A549 (cell line): ENCODE measurements at regions not wholly inside any gene's neighbourhood (a gene's known extent, or its start where the extent isn't known, plus 50 kb on each side); places are given as distances from the start of the nearest gene placed in this dataset.

Experiments used
- ATAC-seq, 2 experiments: fragments of 200-7000 bp in 1 of 2; fragments of >200 bp in 1 of 2; cut with Nextera tagmentation in 1 of 2; cut with Tn5 transposase in 1 of 2; 3 replicates each; pipeline versions ENCODE4 v1.8.0 to v1.9.1; 2018 to 2020; ENCODE audit warnings: mild to moderate bottlenecking in 1 of 2, moderate library complexity in 1 of 2
- CTCF ChIA-PET: fragments of 300-600 bp; sonication (Branson Sonifier 250); formaldehyde crosslinking; extraction: SDS; loops from one replicate; lab custom pipeline; 2021; ENCODE audit warnings: antibody characterized with exemption, inconsistent platforms; lab: Yijun Ruan, JAX
- POLR2A ChIA-PET: fragments of 350-600 bp; formaldehyde crosslinking; extraction: SDS; loops from one replicate; lab custom pipeline; 2021; ENCODE audit warnings: antibody characterized with exemption, inconsistent platforms; lab: Yijun Ruan, JAX
- DNase-seq, 2 experiments: peaks; one replicate each; pipeline versions ENCODE4 v3.0.0 to v3.0.0-alpha.2; 2011 to 2016; ENCODE audit warnings: low read depth in 1 of 2, low spot score in 1 of 2
- FAIRE-seq: peaks from 2 replicates; lab custom pipeline; 2011; peaks lifted over from hg19 to GRCh38; lab: Jason Lieb, UNC
- H3K27ac ChIP-seq, 2 experiments: fragments of >200 bp; sonication (Bioruptor Twin); formaldehyde crosslinking; 3 replicates each; pipeline ENCODE4 v1.5.1; 2016 to 2017
- H3K4me1 ChIP-seq: fragments of >200 bp; sonication (Bioruptor Twin); formaldehyde crosslinking; 3 replicates; pipeline ENCODE4 v1.6.1; 2016
- H3K4me2 ChIP-seq: fragments of >200 bp; sonication (Bioruptor Twin); formaldehyde crosslinking; 3 replicates; pipeline ENCODE4 v1.6.1; 2016
- H3K4me3 ChIP-seq: fragments of >200 bp; sonication (Bioruptor Twin); formaldehyde crosslinking; 3 replicates; pipeline ENCODE4 v1.5.1; 2016
- H3K9me3 ChIP-seq: fragments of >200 bp; sonication (Bioruptor Twin); formaldehyde crosslinking; 3 replicates; pipeline ENCODE4 v1.6.1; 2016
- BCL3 ChIP-seq: fragments of >200 bp; sonication (Bioruptor Twin); formaldehyde crosslinking; IDR thresholded peaks from 3 replicates; pipeline ENCODE4 v1.6.1; 2016
- CHD2 ChIP-seq: fragments of 150-350 bp; IDR thresholded peaks from 2 replicates; pipeline ENCODE4 v1.6.1; 2014; ENCODE audit warnings: low read length; ENCODE audit not compliant: partially characterized antibody
- CHD4 ChIP-seq: fragments of 200-600 bp; sonication (generic); IDR thresholded peaks from 2 replicates; pipeline ENCODE4 v1.6.1; 2016; ENCODE audit warnings: antibody characterized with exemption, mild to moderate bottlenecking, borderline replicate concordance
- CTCF ChIP-seq: fragments of >200 bp; sonication (Bioruptor Twin); formaldehyde crosslinking; IDR thresholded peaks from 3 replicates; pipeline ENCODE4 v1.5.1; 2016
- EP300 ChIP-seq, 2 experiments: fragments of >200 bp; sonication (Bioruptor Twin); formaldehyde crosslinking; IDR thresholded peaks; 2 replicates in 1 of 2; 3 replicates in 1 of 2; pipeline ENCODE4 v1.6.1; 2016 to 2017
- HDAC2 ChIP-seq: fragments of 200-600 bp; sonication (generic); IDR thresholded peaks from 2 replicates; pipeline ENCODE4 v1.6.1; 2016
- HES2 ChIP-seq: fragments of >200 bp; sonication (Bioruptor Twin); formaldehyde crosslinking; IDR thresholded peaks from 2 replicates; pipeline ENCODE4 v1.6.1; 2016
- HOXA7 ChIP-seq: fragments of 250-450 bp; sonication (Bioruptor Pico); IDR thresholded peaks from 2 replicates; pipeline ENCODE4 v1.5.0; 2020; ENCODE audit warnings: mild to moderate bottlenecking, moderate library complexity
- HOXB5 ChIP-seq: fragments of 250-450 bp; sonication (Bioruptor Pico); IDR thresholded peaks from 2 replicates; pipeline ENCODE4 v1.5.0; 2020; ENCODE audit warnings: mild to moderate bottlenecking, moderate library complexity
- JUNB ChIP-seq: fragments of >200 bp; sonication (Bioruptor Twin); formaldehyde crosslinking; IDR thresholded peaks from 2 replicates; pipeline ENCODE4 v1.6.1; 2016
- KDM5A ChIP-seq: fragments of 200-600 bp; sonication (generic); IDR thresholded peaks from 2 replicates; pipeline ENCODE4 v1.6.1; 2016; ENCODE audit warnings: antibody characterized with exemption, mild to moderate bottlenecking
- NFE2L2 ChIP-seq: fragments of 150-350 bp; conservative IDR thresholded peaks from 2 replicates; pipeline ENCODE4 v1.6.1; 2014; ENCODE audit warnings: low read length
- PHF8 ChIP-seq: fragments of 200-600 bp; sonication (generic); IDR thresholded peaks from 2 replicates; pipeline ENCODE4 v1.6.1; 2016; ENCODE audit warnings: low read depth, mild to moderate bottlenecking, antibody characterized with exemption, moderate library complexity, borderline replicate concordance
- RAD21 ChIP-seq, 2 experiments: fragments of >200 bp in 1 of 2; sonication (Bioruptor Twin) in 1 of 2; formaldehyde crosslinking in 1 of 2; IDR thresholded peaks in 1 of 2; conservative IDR thresholded peaks in 1 of 2; 2 replicates in 1 of 2; 3 replicates in 1 of 2; pipeline ENCODE4 v1.6.1; 2012 to 2018; ENCODE audit warnings: inconsistent platforms in 1 of 2
- RARB ChIP-seq: fragments of 250-450 bp; sonication (Bioruptor Pico); IDR thresholded peaks from 2 replicates; pipeline ENCODE4 v1.8.0; 2021; ENCODE audit warnings: mild to moderate bottlenecking, moderate library complexity
- RFX5 ChIP-seq: fragments of 450-650 bp; IDR thresholded peaks from 2 replicates; pipeline ENCODE4 v1.7.1; 2014; ENCODE audit warnings: antibody characterized with exemption, mild to moderate bottlenecking, moderate library complexity
- SMC3 ChIP-seq: fragments of >200 bp; sonication (Bioruptor Twin); formaldehyde crosslinking; IDR thresholded peaks from 3 replicates; pipeline ENCODE4 v1.6.1; 2018; ENCODE audit warnings: inconsistent platforms
- SREBF2 ChIP-seq: fragments of 450-650 bp; IDR thresholded peaks from 2 replicates; pipeline ENCODE4 v1.6.1; 2014; ENCODE audit warnings: mild to moderate bottlenecking, moderate library complexity
- ZC3H11A ChIP-seq: fragments of 450-650 bp; IDR thresholded peaks from 2 replicates; pipeline ENCODE4 v1.6.1; 2014; ENCODE audit warnings: antibody characterized with exemption, mild to moderate bottlenecking
- ZFP36 ChIP-seq: fragments of 450-650 bp; IDR thresholded peaks from 2 replicates; pipeline ENCODE4 v1.6.1; 2014; ENCODE audit warnings: borderline replicate concordance; ENCODE audit not compliant: partially characterized antibody
- ZNF302 ChIP-seq: fragments of 250-450 bp; sonication (Bioruptor Pico); IDR thresholded peaks from 2 replicates; pipeline ENCODE4 v1.9.0; 2021; ENCODE audit warnings: inconsistent platforms, mild to moderate bottlenecking, moderate library complexity
- WGBS: methylation state at CpG from one replicate; pipeline ENCODE4 v1.1.6; 2017; ENCODE audit errors: missing lambda C conversion rate; 5-methylcytosine and 5-hydroxymethylcytosine counted together
- TF ChIP-seq, protein P1 (sequence below): fragments of 250-450 bp; sonication (Bioruptor Pico); IDR thresholded peaks from 2 replicates; pipeline ENCODE4 v1.5.0; 2021; ENCODE audit warnings: mild to moderate bottlenecking, moderate library complexity, borderline replicate concordance
- TF ChIP-seq, protein P2 (sequence below): IDR thresholded peaks from 2 replicates; pipeline ENCODE4 v1.6.1; 2012; ENCODE audit warnings: low read depth, borderline replicate concordance

- Histone ChIP-seq H3K4me1 (no peaks in the 10 kb centered on the region), H3K4me3 (no peak overlapping the region), H3K27ac (no peak overlapping the region)
- POLR2A ChIA-PET: no interaction called here
- WGBS: 87% methylated on average over 5 of the region's 7 CpGs
- TF ChIP-seq PHF8: no peak
- TF ChIP-seq KDM5A: no peak
- TF ChIP-seq CTCF: no peak
- TF ChIP-seq, protein P1, sequence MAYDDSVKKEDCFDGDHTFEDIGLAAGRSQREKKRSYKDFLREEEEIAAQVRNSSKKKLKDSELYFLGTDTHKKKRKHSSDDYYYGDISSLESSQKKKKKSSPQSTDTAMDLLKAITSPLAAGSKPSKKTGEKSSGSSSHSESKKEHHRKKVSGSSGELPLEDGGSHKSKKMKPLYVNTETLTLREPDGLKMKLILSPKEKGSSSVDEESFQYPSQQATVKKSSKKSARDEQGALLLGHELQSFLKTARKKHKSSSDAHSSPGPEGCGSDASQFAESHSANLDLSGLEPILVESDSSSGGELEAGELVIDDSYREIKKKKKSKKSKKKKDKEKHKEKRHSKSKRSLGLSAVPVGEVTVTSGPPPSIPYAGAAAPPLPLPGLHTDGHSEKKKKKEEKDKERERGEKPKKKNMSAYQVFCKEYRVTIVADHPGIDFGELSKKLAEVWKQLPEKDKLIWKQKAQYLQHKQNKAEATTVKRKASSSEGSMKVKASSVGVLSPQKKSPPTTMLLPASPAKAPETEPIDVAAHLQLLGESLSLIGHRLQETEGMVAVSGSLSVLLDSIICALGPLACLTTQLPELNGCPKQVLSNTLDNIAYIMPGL (CRISPR knock-in tag): no peak
- TF ChIP-seq HES2: no peak
- no peak for TF ChIP-seq JUNB
- no peak for TF ChIP-seq ZC3H11A
- no peak for TF ChIP-seq SMC3
- no peak for TF ChIP-seq RARB
- TF ChIP-seq BCL3: no peak
- no peak for TF ChIP-seq CHD4
- TF ChIP-seq NFE2L2: no peak
- TF ChIP-seq HDAC2: no peak
- TF ChIP-seq SREBF2: no peak
- TF ChIP-seq HOXB5: no peak
- no peak for TF ChIP-seq RAD21 (conservative IDR thresholded peaks at IDR 0.05 in 1 of 2, IDR thresholded peaks at IDR 0.05 in 1 of 2)
- TF ChIP-seq EP300 (IDR thresholded peaks at IDR 0.05): no peak
- TF ChIP-seq, protein P2, sequence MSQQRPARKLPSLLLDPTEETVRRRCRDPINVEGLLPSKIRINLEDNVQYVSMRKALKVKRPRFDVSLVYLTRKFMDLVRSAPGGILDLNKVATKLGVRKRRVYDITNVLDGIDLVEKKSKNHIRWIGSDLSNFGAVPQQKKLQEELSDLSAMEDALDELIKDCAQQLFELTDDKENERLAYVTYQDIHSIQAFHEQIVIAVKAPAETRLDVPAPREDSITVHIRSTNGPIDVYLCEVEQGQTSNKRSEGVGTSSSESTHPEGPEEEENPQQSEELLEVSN: no peak
- TF ChIP-seq RFX5: no peak
- TF ChIP-seq, all 56 proteins: peak for 0
- FAIRE-seq (no peak), DNase-seq (no peak), ATAC-seq (no peak)
- CTCF ChIA-PET: no interaction called here
- H3K4me2 ChIP-seq: no peak overlapping the region
- H3K9me3 ChIP-seq: no peaks in the 10 kb centered on the region; the same call in 2 of the 3 replicates
Measured at GRCh38 chr6:126261792-126262421, 78.0 kb upstream of the CENPW start.

DNA sequence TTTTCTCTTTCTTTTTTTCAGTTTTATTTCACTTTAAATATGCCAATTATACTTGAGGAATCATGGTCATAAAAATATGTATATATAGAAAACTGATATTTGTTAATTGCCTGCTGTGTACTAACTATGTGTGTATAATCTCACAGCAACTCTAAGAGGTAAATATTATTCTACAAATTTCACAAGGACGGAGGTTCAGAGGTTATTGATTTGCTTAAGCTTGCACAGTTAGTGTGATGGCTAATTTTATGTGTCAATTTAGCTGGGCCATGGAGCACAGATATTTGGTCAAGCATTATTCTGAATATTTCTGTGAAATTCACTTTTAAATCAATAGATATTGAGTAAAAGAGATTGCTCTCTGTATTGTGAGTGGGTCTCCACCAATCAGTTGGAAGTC lies 75.7 kb upstream of the CENPW start:
- no peak for DNase-seq
- no peak overlapping the region for H3K4me2 ChIP-seq
- CTCF ChIA-PET: no interaction called here
- H3K27ac ChIP-seq: no peak overlapping the region
- WGBS: 53% methylated on average over 1 of the region's 1 CpG
- no peaks in the 10 kb centered on the region; the same call in 2 of the 3 replicates for H3K9me3 ChIP-seq
- H3K4me1 ChIP-seq: no peaks in the 10 kb centered on the region
- no peak for FAIRE-seq
- TF ChIP-seq CHD2 (no peak), ZNF302 (CRISPR knock-in tag) (no peak), HOXA7 (CRISPR knock-in tag) (no peak), RARB (no peak), ZFP36 (no peak), ZC3H11A (no peak)
- H3K4me3 ChIP-seq: no peak overlapping the region
- POLR2A ChIA-PET: no interaction called here
- no peak for ATAC-seq
